ENCODE measurements at regions not wholly inside any gene's neighbourhood (a gene's known extent, or its start where the extent isn't known, plus 50 kb on each side); places are given as distances from the start of the nearest gene placed in this dataset.
"Not testable (repeated sequence)": the region's sequence is repeated elsewhere in the genome, so short reads cannot be mapped to it uniquely, and the experiment has no call there.

GRCh38 chr14:30375296-30375892, 183.6 kb upstream of the G2E3 start:
- DNase-seq: peak; percentile 70 to 83 (median 76)

GRCh38 chr14:30381861-30382480, 177.0 kb upstream of the G2E3 start:
- DNase-seq: no peak

GRCh38 chr14:30385925-30386324, 173.0 kb upstream of the G2E3 start:
- no peak for DNase-seq

GRCh38 chr14:30387871-30388270, 171.1 kb upstream of the G2E3 start:
- no peak for DNase-seq

- no peak for DNase-seq
These were observed 169.7 kb upstream of the G2E3 start for GRCh38 chr14:30389134-30389876.

- no peak for DNase-seq
These were observed 169.0 kb upstream of the G2E3 start for GRCh38 chr14:30389877-30390385.

- DNase-seq: no peak
These were observed 163.9 kb upstream of the G2E3 start for GRCh38 chr14:30395065-30395464.

GRCh38 chr14:30402846-30403245, 156.1 kb upstream of the G2E3 start:
- DNase-seq: no peak

- no peak for DNase-seq
These were observed 155.2 kb upstream of the G2E3 start for GRCh38 chr14:30403791-30404190.

- not testable (repeated sequence) for DNase-seq
These were observed 149.4 kb upstream of the G2E3 start for GRCh38 chr14:30409508-30410015.

GRCh38 chr14:30410986-30411385, 148.0 kb upstream of the G2E3 start:
- DNase-seq: peak in 1 of 4 experiments; percentile 28

GRCh38 chr14:30413184-30413583, 145.8 kb upstream of the G2E3 start:
- not testable (repeated sequence) for DNase-seq

- peak in 1 of 4 experiments; percentile 2 for DNase-seq
These were observed 141.8 kb upstream of the G2E3 start for GRCh38 chr14:30417121-30417520.

GRCh38 chr14:30417999-30418398, 141.0 kb upstream of the G2E3 start:
- DNase-seq: no peak

- no peak for DNase-seq
These were observed 139.9 kb upstream of the G2E3 start for GRCh38 chr14:30419037-30419436.

- DNase-seq: no peak
These were observed 138.4 kb upstream of the G2E3 start for GRCh38 chr14:30420515-30420914.

- no peak for DNase-seq
These were observed 132.5 kb upstream of the G2E3 start for GRCh38 chr14:30426463-30426862.

GRCh38 chr14:30427401-30427800, 131.6 kb upstream of the G2E3 start:
- no peak for DNase-seq

GRCh38 chr14:30427846-30428245, 131.1 kb upstream of the G2E3 start:
- no peak for DNase-seq

- DNase-seq: no peak
These were observed 127.4 kb upstream of the G2E3 start for GRCh38 chr14:30431552-30431951.

GRCh38 chr14:30440961-30441360, 118.0 kb upstream of the G2E3 start:
- no peak for DNase-seq

- peak in 3 of 4 experiments; percentile 9 to 19 (median 15) for DNase-seq
These were observed 115.5 kb upstream of the G2E3 start for GRCh38 chr14:30443368-30444007.

- no peak for DNase-seq
These were observed 114.5 kb upstream of the G2E3 start for GRCh38 chr14:30444451-30444850.

Measured in suppressor macrophage (primary cell).